ENCODE measurements at regions not wholly inside any gene's neighbourhood (a gene's known extent, or its start where the extent isn't known, plus 50 kb on each side); places are given as distances from the start of the nearest gene placed in this dataset.

GRCh38 chr2:83695037-83695436, 764.0 kb downstream of the SUCLG1 start:
- no peak overlapping the region for H3K27ac ChIP-seq (ENCODE audit: low read length)
- no peaks in the 10 kb centered on the region for H3K9me3 ChIP-seq (ENCODE audit: control insufficient read depth, insufficient read depth, low read depth, low read length)
- H3K36me3 ChIP-seq (ENCODE audit: control insufficient read depth, insufficient read depth, low read length), result no peaks in the 10 kb centered on the region; the same call in 1 of the 2 replicates
- no TSS peak for BruUV-seq (replicated peaks)
- ATAC-seq, result no peak
- no peak overlapping the region for H3K4me3 ChIP-seq (ENCODE audit: low read depth in 2 of 2, low read length in 2 of 2)
- no peak for TF ChIP-seq CTCF (IDR thresholded peaks at IDR 0.05)
- TF ChIP-seq SIN3A (IDR thresholded peaks at IDR 0.05; ENCODE audit: borderline replicate concordance, insufficient read depth, low read depth, low read length), result no peak
- no peak for TF ChIP-seq REST (IDR thresholded peaks at IDR 0.05; ENCODE audit: insufficient read depth in 1 of 2, low read depth in 2 of 2, low read length in 1 of 2)
- no peak for TF ChIP-seq POLR2AphosphoS5 (IDR thresholded peaks at IDR 0.05; ENCODE audit: low read depth, low read length)
- no peak for TF ChIP-seq TCF7L2 (IDR thresholded peaks at IDR 0.05; ENCODE audit: low read depth, low read length)
- in situ Hi-C loops (cut with HindIII; ENCODE audit: low pct_unique_long_range_greater_than_20kb, low sequenced_read_pairs) (no loop called here), intact Hi-C loops (cut with micrococcal nuclease; ENCODE audit: unreplicated experiment) (no loop called here)
- H3K4me1 ChIP-seq (ENCODE audit: control insufficient read depth, insufficient read depth, low read length), result no peaks in the 10 kb centered on the region
- H3K27me3 ChIP-seq (ENCODE audit: control insufficient read depth, insufficient read depth, low read length), result no peaks in the 10 kb centered on the region
- ChIA-PET POLR2A (no interaction called here), CTCF (no interaction called here)
- DNase-seq (ENCODE audit: low read depth, low spot score), result no peak

- ChIA-PET POLR2A (no interaction called here), CTCF (no interaction called here)
- no peak for DNase-seq (ENCODE audit: low read depth, low spot score)
Measured at GRCh38 chr2:83689402-83689801, 769.7 kb downstream of the SUCLG1 start.

More at GRCh38 chr2:83689402-83689801, 769.7 kb downstream of the SUCLG1 start:
- H3K4me3 ChIP-seq (ENCODE audit: low read depth in 2 of 2, low read length in 2 of 2), result no peak overlapping the region
- H3K9me3 ChIP-seq (ENCODE audit: control insufficient read depth, insufficient read depth, low read depth, low read length), result no peaks in the 10 kb centered on the region
- no peak for ATAC-seq
- TF ChIP-seq TCF7L2 (IDR thresholded peaks at IDR 0.05; ENCODE audit: low read depth, low read length), result no peak
- no peak for TF ChIP-seq SIN3A (IDR thresholded peaks at IDR 0.05; ENCODE audit: borderline replicate concordance, insufficient read depth, low read depth, low read length)
- no peak for TF ChIP-seq CTCF (IDR thresholded peaks at IDR 0.05)
- TF ChIP-seq POLR2AphosphoS5 (IDR thresholded peaks at IDR 0.05; ENCODE audit: low read depth, low read length), result no peak
- no peak for TF ChIP-seq REST (IDR thresholded peaks at IDR 0.05; ENCODE audit: insufficient read depth in 1 of 2, low read depth in 2 of 2, low read length in 1 of 2)
- in situ Hi-C loops (cut with HindIII; ENCODE audit: low pct_unique_long_range_greater_than_20kb, low sequenced_read_pairs), result no loop called here
- BruUV-seq (replicated peaks), result no TSS peak
- H3K27me3 ChIP-seq (ENCODE audit: control insufficient read depth, insufficient read depth, low read length), result no peaks in the 10 kb centered on the region
- H3K27ac ChIP-seq (ENCODE audit: low read length), result no peak overlapping the region
- intact Hi-C loops (cut with micrococcal nuclease; ENCODE audit: unreplicated experiment), result no loop called here
- H3K4me1 ChIP-seq (ENCODE audit: control insufficient read depth, insufficient read depth, low read length), result no peaks in the 10 kb centered on the region
- no peaks in the 10 kb centered on the region for H3K36me3 ChIP-seq (ENCODE audit: control insufficient read depth, insufficient read depth, low read length)

All from Panc1 (cell line).